Fibroblast of lung (primary cell): ENCODE measurements at regions not wholly inside any gene's neighbourhood (a gene's known extent, or its start where the extent isn't known, plus 50 kb on each side); places are given as distances from the start of the nearest gene placed in this dataset.

Source experiments
- DNase-seq, 2 donors: peaks; one replicate each; pipeline versions ENCODE4 v3.0.0 to v3.0.0-alpha.2; 2010; ENCODE audit warnings: low read depth in 2 of 2
- H2AFZ ChIP-seq: 2 replicates; pipeline ENCODE4 v1.5.1; 2012; ENCODE audit warnings: low read length, control low read depth, inconsistent platforms
- H3K27ac ChIP-seq: 2 replicates; pipeline ENCODE4 v1.5.1; 2011; ENCODE audit warnings: low read length, control low read depth; ENCODE audit not compliant: insufficient read depth
- H3K27me3 ChIP-seq: 2 replicates; pipeline ENCODE4 v1.5.1; 2011; ENCODE audit warnings: mild to moderate bottlenecking, low read length; ENCODE audit not compliant: control insufficient read depth, insufficient read depth
- H3K36me3 ChIP-seq: 2 replicates; pipeline ENCODE4 v1.5.1; 2011; ENCODE audit warnings: low read length; ENCODE audit not compliant: control insufficient read depth, insufficient read depth
- H3K4me1 ChIP-seq: 2 replicates; pipeline ENCODE4 v1.5.1; 2011; ENCODE audit warnings: low read length; ENCODE audit not compliant: control insufficient read depth, insufficient read depth; ENCODE audit errors: extremely low read depth
- H3K4me2 ChIP-seq: 2 replicates; pipeline ENCODE4 v1.5.1; 2011; ENCODE audit warnings: low read length, control low read depth; ENCODE audit not compliant: insufficient read depth; ENCODE audit errors: extremely low read depth
- H3K4me3 ChIP-seq, 4 experiments: fragments of 200-600 bp in 1 of 4; sonication (generic) in 1 of 4; replicated peaks in 1 of 4; 2 replicates each; pipeline ENCODE4 v1.5.1; 2011 to 2016; ENCODE audit warnings: low read length in 4 of 4, low read depth in 3 of 4, mild to moderate bottlenecking in 3 of 4, control low read depth in 2 of 4, inconsistent platforms in 1 of 4, mixed read lengths in 1 of 4; ENCODE audit not compliant: insufficient read depth in 1 of 4; ENCODE audit errors: control extremely low read depth in 1 of 4
- H3K79me2 ChIP-seq: 2 replicates; pipeline ENCODE4 v1.5.1; 2012; ENCODE audit warnings: mild to moderate bottlenecking, low read length, inconsistent platforms; ENCODE audit not compliant: control insufficient read depth, insufficient read depth
- H3K9ac ChIP-seq: 2 replicates; pipeline ENCODE4 v1.5.1; 2011; ENCODE audit warnings: mild to moderate bottlenecking, low read length, control low read depth; ENCODE audit not compliant: insufficient read depth
- H3K9me3 ChIP-seq: 2 replicates; pipeline ENCODE4 v1.5.1; 2012; ENCODE audit warnings: low read depth, low read length; ENCODE audit not compliant: control insufficient read depth, insufficient read depth
- H4K20me1 ChIP-seq: 2 replicates; pipeline ENCODE4 v1.5.1; 2011; ENCODE audit warnings: low read length; ENCODE audit not compliant: control insufficient read depth, insufficient read depth; ENCODE audit errors: extremely low read depth
- EZH2 ChIP-seq: IDR thresholded peaks from 2 replicates; pipeline ENCODE4 v1.5.1; 2012; ENCODE audit warnings: low read length, control low read depth, mild to moderate bottlenecking; ENCODE audit errors: missing control alignments
- TF ChIP-seq, protein P1 (sequence below), 2 donors: IDR thresholded peaks in 1 of 2; conservative IDR thresholded peaks in 1 of 2; 1 replicate in 1 of 2; 2 replicates in 1 of 2; pipeline ENCODE4 v1.5.1; 2011 to 2012; ENCODE audit warnings: low read length in 2 of 2, control low read depth in 1 of 2, inconsistent platforms in 1 of 2, low read depth in 1 of 2, mild to moderate bottlenecking in 1 of 2

DNA sequence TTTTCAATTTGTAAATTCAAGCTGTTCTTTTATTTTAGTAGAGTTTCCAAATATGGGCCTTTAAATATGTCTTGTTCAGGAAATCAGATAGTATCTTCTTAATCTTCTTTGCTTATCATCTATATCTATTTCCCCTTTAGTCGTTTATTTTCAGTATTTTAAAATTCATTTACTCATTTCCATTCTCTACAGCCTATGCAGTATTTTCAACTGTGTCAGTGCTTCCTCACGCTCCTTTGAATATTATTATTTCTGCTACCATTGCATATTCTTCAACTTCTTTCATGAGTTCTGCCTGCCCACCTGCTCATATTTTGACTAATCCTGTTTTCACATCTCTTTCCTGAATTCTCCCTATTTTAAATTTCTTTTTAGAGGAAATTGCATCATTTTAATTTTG, 185.4 kb downstream of the DKK2 start:
- H3K4me3 ChIP-seq = no peak overlapping the region
- no peaks in the 10 kb centered on the region for H3K79me2 ChIP-seq
- no peaks in the 10 kb centered on the region for H3K36me3 ChIP-seq
- no peak overlapping the region for H2AFZ ChIP-seq
- no peak for DNase-seq
- no peaks in the 10 kb centered on the region for H3K27me3 ChIP-seq
- H3K9ac ChIP-seq = no peak overlapping the region
- no peaks in the 10 kb centered on the region for H3K4me1 ChIP-seq
- TF ChIP-seq, protein P1, sequence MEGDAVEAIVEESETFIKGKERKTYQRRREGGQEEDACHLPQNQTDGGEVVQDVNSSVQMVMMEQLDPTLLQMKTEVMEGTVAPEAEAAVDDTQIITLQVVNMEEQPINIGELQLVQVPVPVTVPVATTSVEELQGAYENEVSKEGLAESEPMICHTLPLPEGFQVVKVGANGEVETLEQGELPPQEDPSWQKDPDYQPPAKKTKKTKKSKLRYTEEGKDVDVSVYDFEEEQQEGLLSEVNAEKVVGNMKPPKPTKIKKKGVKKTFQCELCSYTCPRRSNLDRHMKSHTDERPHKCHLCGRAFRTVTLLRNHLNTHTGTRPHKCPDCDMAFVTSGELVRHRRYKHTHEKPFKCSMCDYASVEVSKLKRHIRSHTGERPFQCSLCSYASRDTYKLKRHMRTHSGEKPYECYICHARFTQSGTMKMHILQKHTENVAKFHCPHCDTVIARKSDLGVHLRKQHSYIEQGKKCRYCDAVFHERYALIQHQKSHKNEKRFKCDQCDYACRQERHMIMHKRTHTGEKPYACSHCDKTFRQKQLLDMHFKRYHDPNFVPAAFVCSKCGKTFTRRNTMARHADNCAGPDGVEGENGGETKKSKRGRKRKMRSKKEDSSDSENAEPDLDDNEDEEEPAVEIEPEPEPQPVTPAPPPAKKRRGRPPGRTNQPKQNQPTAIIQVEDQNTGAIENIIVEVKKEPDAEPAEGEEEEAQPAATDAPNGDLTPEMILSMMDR (conservative IDR thresholded peaks at IDR 0.05 in 1 of 2, IDR thresholded peaks at IDR 0.05 in 1 of 2; ENCODE audit: low read depth in 1 of 2, low read length in 2 of 2) = no peak
- TF ChIP-seq EZH2 = no peak
- H4K20me1 ChIP-seq = no peaks in the 10 kb centered on the region
- H3K27ac ChIP-seq = no peak overlapping the region
- no peaks in the 10 kb centered on the region for H3K9me3 ChIP-seq
- no peak overlapping the region for H3K4me2 ChIP-seq

DNA sequence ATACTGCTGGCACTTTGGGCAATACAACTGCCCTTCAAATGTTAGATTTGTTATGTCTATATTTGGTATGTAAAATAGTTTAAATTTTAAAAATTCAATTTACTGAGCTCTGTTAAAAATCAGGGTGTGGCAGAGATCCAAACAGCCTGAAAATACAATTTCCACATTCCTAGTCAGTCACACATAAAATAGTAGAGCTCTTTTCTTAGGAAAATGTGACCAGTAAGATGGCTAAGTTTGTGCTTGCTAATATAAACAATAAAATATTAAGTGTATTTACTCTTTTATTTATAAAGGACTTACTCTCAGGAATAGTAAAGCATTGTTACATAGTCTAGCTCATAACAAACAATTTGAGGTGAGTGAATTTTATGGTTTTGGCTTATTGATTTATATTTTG, 200.2 kb downstream of the DKK2 start:
- Histone ChIP-seq H3K9me3 (no peaks in the 10 kb centered on the region), H4K20me1 (no peaks in the 10 kb centered on the region), H3K27ac (no peak overlapping the region), H3K4me2 (no peak overlapping the region), H2AFZ (no peak overlapping the region), H3K36me3 (no peaks in the 10 kb centered on the region), H3K27me3 (no peaks in the 10 kb centered on the region), H3K79me2 (no peaks in the 10 kb centered on the region), H3K9ac (no peak overlapping the region), H3K4me1 (no peaks in the 10 kb centered on the region), H3K4me3 (no peak overlapping the region)
- TF ChIP-seq, protein P1 (conservative IDR thresholded peaks at IDR 0.05 in 1 of 2, IDR thresholded peaks at IDR 0.05 in 1 of 2; ENCODE audit: low read depth in 1 of 2, low read length in 2 of 2) = no peak
- TF ChIP-seq EZH2 = no peak
- no peak for DNase-seq

DNA sequence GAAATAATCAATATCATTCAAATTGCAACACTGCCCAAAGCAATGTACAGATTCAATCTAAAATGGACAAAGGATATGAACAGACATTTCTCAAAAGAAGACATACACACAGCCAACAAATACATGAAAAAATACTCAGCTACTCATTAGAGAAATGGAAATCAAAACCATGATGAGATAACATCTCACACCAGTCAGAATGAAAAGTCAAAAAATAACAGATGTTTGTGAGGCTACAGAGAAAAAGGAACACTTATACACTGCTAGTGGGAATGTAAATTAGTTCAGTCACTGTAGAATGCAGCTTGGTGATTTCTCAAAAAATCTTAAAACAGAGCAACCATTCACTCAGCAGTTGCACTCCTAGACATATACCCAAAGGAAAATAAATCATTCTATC, 205.2 kb downstream of the DKK2 start:
- TF ChIP-seq EZH2 = no peak
- TF ChIP-seq, protein P1 (conservative IDR thresholded peaks at IDR 0.05 in 1 of 2, IDR thresholded peaks at IDR 0.05 in 1 of 2; ENCODE audit: low read depth in 1 of 2, low read length in 2 of 2) = no peak
- Histone ChIP-seq H3K4me2 (no peak overlapping the region), H3K27ac (no peak overlapping the region), H3K79me2 (no peaks in the 10 kb centered on the region), H4K20me1 (no peaks in the 10 kb centered on the region), H2AFZ (no peak overlapping the region), H3K36me3 (no peaks in the 10 kb centered on the region), H3K4me3 (no peak overlapping the region), H3K9me3 (no peaks in the 10 kb centered on the region), H3K27me3 (no peaks in the 10 kb centered on the region), H3K9ac (no peak overlapping the region), H3K4me1 (no peaks in the 10 kb centered on the region)
- DNase-seq = no peak
